G401.6 (cell line): ENCODE measurements at regions not wholly inside any gene's neighbourhood (a gene's known extent, or its start where the extent isn't known, plus 50 kb on each side); places are given as distances from the start of the nearest gene placed in this dataset.

Experiments
- FAIRE-seq: peaks from 2 replicates; lab custom pipeline; 2012; peaks lifted over from hg19 to GRCh38; lab: Jason Lieb, UNC

DNA sequence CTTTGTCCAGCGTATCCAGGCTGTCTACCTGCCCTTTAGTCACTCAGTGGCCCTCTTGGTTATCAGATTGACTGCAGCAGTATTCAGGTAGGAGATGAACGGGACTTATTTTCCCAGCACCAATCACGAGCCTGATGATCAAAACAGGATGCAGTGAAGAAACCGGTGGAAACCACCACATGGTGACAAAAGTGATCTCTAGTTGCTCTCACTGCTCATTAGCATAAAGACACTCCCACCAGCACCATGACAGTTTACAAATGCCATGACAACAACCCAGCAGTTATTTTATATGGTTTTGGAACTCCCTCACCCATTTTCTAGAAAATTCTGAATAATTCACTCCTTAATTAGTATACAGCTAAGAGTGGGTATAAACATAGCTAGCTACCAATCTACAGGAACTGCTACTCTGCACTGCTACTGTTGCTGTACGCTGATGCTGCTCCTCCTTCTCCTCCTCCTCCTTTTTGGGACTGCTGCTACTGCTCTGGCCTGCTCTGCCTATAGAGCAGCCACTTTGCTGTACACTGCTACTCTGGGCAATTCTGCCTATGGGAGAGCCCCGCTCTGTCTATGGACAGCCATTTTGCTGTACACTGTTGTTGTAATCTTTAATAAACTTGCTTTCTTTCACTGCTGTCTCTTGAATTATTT is 142.5 kb upstream of the SSTR1 start:
- FAIRE-seq: no peak

- FAIRE-seq: no peak
Observed at GRCh38 chr14:38070061-38070588, 137.6 kb upstream of the SSTR1 start.

DNA sequence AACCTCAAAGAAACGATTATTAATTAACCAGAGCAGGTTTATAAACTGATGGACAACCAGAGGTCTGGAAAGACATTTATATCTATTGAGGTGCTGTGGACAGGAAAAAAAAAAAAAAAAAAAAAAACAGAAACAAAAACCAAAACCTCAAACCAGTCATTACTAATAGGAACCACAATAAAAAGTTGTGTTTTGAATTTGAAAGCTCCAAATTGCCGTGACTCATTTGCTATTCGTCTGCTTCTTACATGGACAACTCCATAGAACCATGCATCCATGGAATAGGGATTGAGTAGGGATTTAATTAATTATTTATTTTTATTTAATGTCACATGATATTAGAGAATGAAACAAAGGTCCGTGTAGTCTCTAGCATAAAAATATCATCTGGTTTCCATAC is 134.1 kb upstream of the SSTR1 start:
- no peak for FAIRE-seq

DNA sequence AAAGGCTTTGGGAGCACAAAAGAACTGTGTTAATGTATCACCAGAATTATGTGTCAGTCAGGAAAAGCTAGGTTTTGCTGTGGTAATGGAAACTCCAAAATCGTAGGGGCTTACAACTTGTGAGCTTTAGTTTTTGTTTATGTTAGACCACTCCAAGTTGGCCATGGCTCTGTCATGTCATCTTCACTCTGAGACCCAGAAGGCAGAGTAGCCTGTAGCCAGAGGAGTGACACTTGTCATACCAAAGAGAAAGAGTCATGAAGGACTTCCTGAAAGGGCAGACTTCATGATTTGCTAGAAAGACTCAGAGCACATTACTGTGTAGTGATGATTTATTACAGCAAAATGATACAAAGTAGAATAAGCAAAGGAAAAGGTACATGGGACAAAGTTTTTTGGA is 133.6 kb upstream of the SSTR1 start:
- no peak for FAIRE-seq

DNA sequence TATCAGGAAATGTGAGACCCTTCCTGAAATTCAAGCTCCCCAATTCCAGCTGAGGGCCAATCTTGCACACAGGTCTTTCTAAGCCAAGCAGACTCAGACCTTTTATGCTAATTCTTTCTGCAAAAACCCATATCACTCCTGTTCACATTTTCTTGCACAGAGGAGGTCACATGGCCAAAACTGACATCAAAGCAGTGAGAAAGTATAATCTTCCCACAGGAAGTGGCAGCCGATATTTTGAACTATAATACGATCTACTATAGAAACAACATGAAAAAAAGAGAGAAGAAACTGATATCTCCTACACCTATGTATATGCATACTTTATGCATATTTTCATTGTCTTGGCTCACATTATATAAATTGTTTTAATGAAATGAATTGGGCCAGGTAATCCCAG is 132.9 kb upstream of the SSTR1 start:
- FAIRE-seq: no peak

GRCh38 chr14:38078393-38078792 is 129.3 kb upstream of the SSTR1 start:
- FAIRE-seq: no peak

GRCh38 chr14:38079268-38079667 is 128.4 kb upstream of the SSTR1 start:
- FAIRE-seq: no peak

- FAIRE-seq: no peak
Observed at GRCh38 chr14:38079886-38080285, 127.8 kb upstream of the SSTR1 start.

GRCh38 chr14:38080696-38081095 is 127.0 kb upstream of the SSTR1 start:
- FAIRE-seq: no peak

DNA sequence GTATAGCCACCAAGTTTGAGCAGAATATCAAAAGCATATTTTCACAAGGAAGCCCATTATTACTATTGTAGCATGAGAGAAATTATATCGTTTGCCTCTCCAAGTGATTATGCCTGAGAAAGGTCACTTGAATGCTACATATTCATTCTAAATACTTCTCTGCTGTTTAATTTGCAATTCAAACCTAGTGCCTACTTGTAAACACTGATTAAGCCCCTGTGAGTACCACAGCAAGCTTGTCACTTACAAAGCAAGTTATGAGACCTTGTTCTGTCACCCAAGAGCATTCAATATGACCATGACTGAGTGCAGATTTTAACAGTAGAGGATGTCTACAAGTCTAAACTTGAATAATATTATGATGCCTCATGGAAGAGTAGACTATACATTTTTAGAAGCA is 124.7 kb upstream of the SSTR1 start:
- no peak for FAIRE-seq

DNA sequence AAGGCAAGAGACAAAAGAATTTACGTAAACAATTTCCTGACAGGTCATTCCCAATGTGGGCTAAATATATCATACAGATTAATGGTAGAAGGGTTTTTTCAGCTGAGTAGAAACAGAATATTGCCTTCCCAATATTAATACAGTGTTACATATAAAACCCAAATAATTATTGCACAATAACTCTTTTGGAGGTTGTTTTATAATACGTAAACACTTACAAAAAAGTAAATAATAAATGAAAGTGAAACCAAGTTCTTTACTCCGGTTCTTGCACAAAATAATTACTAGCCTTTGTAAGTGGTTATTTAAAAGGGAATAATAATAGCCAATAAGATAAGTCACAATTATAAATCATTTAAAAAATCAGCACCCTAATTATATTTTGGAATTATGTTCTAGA is 118.6 kb upstream of the SSTR1 start:
- FAIRE-seq: no peak

DNA sequence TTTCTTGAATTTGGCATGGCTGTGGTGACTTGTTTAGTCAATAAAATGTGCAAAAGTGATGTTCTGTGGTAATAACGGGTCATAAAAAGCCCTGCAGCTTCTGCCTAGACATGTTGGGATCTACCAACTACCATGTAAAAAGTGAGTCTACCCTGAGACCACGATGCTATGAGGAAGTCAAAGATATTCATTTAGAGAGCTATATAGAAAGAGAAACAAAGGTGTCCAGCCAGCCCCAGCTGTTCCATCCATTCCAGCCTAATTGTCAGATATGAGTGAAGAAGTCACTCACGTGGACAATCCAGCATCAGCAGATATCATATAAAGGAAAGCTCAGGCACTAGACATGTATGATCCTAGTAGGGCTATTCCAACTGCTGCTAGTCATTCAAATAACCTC is 117.2 kb upstream of the SSTR1 start:
- FAIRE-seq: no peak

- no peak for FAIRE-seq
Observed at GRCh38 chr14:38098074-38098836, 109.4 kb upstream of the SSTR1 start.

DNA sequence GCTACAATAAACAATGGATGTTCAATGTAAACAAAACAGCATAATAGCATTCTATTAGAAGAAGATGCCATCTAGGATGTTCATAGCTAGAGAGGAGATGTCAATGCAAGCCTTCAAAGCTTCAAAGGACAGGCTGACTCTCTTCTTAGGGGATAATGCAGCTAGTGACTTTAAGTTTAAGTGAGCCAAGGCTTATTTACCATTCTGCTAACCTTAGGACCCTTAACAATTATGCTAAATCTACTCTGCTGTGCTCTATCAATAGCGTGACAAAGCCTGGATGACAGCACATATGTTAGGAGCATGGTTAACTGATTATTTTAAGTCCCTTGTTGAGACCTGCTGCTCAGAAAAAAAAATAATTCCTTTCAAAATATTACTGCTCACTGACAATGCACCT is 106.0 kb upstream of the SSTR1 start:
- no peak for FAIRE-seq

DNA sequence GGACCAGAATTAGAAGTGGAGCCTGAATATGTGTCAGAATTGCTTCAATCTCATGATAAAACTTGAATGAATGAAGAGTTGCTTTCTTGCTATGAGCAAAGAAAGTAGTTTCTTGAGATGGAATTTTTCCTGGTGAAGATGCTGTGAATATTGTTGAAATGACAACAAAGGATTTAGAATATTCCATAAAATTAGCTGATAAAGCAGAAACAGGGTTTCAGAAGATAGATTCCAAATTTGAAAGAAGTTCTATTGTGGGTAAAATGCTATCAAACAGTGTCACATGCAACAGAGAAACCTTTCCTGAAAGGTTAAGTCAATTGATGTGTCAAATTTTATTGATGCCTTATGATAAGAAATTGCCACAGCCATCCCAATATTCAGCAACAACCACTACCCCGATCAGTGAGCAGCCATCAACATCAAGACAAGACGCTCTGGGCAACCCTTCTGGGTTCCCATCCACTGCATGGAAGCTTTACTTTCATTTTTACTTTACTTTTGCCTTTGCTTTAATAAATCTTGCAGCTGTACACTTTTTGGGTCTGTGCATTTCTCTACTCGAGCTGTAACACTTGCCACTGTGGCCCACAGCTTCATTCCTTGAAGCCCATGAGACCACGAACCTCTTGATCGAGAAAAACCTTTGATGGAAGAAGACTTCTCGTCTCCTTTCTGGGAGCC is 104.0 kb upstream of the SSTR1 start:
- FAIRE-seq: no peak

- no peak for FAIRE-seq
Observed at GRCh38 chr14:38105106-38105702, 102.5 kb upstream of the SSTR1 start.

DNA sequence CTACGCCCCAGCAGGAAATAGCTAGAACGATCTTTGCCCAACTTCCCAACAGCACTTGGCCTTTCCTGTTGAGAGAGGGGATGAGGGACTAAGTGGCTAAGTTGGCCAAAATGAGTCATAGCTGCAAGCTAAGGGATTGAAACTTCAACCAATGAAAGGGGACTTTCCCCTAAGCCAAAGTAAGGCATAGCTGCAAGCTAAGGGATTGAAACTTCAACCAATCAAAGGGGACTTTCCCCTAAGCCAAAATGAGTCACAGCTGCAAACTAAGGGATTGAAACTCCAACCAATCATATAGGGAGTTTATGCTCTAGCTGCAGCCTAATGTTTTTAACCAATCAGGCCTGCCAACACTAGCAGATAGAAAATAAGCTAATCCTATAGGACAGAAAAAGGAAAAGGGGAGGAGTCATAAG is 100.5 kb upstream of the SSTR1 start:
- no peak for FAIRE-seq

DNA sequence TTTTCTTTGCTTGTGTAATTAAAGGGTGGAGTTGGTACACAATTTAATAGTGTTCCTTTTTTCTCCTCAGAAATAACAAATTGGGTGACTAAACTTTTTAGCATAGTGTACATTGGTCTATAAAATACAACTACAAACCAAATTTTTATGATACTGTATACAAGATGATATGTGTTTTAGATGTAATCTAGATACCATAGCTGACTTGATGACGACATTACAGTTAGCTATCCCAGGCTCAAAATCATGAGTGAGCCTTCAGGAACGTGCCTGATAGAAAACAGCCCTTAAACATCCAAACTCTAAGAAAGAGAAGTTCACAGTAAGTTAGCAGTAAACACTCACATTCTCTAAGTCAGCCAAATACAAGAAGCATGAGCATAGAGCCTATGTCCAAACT is 99.0 kb upstream of the SSTR1 start:
- no peak for FAIRE-seq

DNA sequence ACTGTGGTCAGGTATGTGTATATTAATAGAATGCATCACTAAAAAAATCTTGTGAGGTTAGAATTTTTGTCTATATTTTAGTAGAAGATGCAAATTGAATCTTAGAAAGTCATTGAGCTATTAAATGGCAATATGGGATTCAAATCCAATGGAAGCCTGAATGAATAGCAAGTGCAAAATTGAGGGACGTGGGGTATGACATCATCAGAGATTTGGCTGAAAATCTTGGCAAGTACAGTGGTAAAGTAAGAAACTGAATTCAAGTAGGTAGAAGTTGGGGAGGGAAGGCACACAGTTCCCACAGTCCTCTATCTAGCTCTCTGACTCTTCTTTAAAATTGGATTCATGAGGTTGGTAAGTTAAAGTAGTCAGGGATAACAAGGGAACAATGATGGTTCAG is 97.4 kb upstream of the SSTR1 start:
- no peak for FAIRE-seq

- no peak for FAIRE-seq
Observed at GRCh38 chr14:38111046-38111445, 96.7 kb upstream of the SSTR1 start.

- no peak for FAIRE-seq
Observed at GRCh38 chr14:38113546-38113945, 94.2 kb upstream of the SSTR1 start.

- FAIRE-seq: no peak
Observed at GRCh38 chr14:38116895-38117294, 90.8 kb upstream of the SSTR1 start.

DNA sequence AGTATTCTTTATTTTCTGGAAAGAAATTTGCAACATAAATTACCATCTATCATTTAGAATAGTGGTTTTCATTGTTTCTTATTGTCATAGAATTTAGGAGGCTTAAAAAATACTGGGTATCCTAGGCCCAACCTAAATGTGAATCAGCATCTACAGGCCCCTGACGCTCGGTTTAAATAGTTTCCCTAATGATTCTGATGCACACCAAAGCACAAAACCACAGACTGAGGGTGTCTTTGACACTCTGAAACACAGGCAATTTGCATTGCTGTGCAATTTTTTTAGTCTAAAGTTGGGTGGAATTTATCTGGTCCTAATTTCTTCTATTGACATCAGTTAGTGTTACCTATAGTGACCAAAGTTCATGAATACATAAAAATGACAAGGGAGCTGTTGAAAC is 87.6 kb upstream of the SSTR1 start:
- FAIRE-seq: no peak
